Right lung (tissue), 2 donors: ENCODE measurements at regions not wholly inside any gene's neighbourhood (a gene's known extent, or its start where the extent isn't known, plus 50 kb on each side); places are given as distances from the start of the nearest gene placed in this dataset.
"Not testable (repeated sequence)": the region's sequence is repeated elsewhere in the genome, so short reads cannot be mapped to it uniquely, and the experiment has no call there.

Experiments
- DNase-seq, 2 donors: peaks; one replicate each; pipeline ENCODE4 v3.0.0-alpha.2; 2013

GRCh38 chr5:104355350-104355749 is 792.8 kb upstream of the NUDT12 start:
- no peak for DNase-seq

- DNase-seq: no peak
These were observed 790.8 kb upstream of the NUDT12 start for GRCh38 chr5:104353371-104353770.

- no peak for DNase-seq
These were observed 790.4 kb upstream of the NUDT12 start for GRCh38 chr5:104352954-104353353.

- peak; percentile 29 to 36 for DNase-seq
These were observed 784.6 kb upstream of the NUDT12 start for GRCh38 chr5:104347119-104347708.

GRCh38 chr5:104345222-104346016 is 782.8 kb upstream of the NUDT12 start:
- no peak for DNase-seq

GRCh38 chr5:104344809-104345208 is 782.2 kb upstream of the NUDT12 start:
- no peak for DNase-seq

GRCh38 chr5:104327801-104328200 is 765.2 kb upstream of the NUDT12 start:
- peak; percentile 35 to 55 for DNase-seq

GRCh38 chr5:104326966-104327365 is 764.4 kb upstream of the NUDT12 start:
- DNase-seq: no peak

GRCh38 chr5:104325356-104325755 is 762.8 kb upstream of the NUDT12 start:
- no peak for DNase-seq

GRCh38 chr5:104316676-104317075 is 754.1 kb upstream of the NUDT12 start:
- DNase-seq: not testable (repeated sequence)

GRCh38 chr5:104312481-104312880 is 749.9 kb upstream of the NUDT12 start:
- DNase-seq: no peak

GRCh38 chr5:104305602-104306001 is 743.0 kb upstream of the NUDT12 start:
- DNase-seq: no peak

- no peak for DNase-seq
These were observed 737.6 kb upstream of the NUDT12 start for GRCh38 chr5:104299998-104300706.

- no peak for DNase-seq
These were observed 735.9 kb upstream of the NUDT12 start for GRCh38 chr5:104298518-104298917.

GRCh38 chr5:104297076-104297475 is 734.5 kb upstream of the NUDT12 start:
- DNase-seq: no peak

GRCh38 chr5:104295991-104296390 is 733.4 kb upstream of the NUDT12 start:
- peak; percentile 22 to 31 for DNase-seq

GRCh38 chr5:104283136-104283535 is 720.5 kb upstream of the NUDT12 start:
- peak; percentile 45 to 49 for DNase-seq

- DNase-seq: no peak
These were observed 711.1 kb upstream of the NUDT12 start for GRCh38 chr5:104273725-104274124.

- no peak for DNase-seq
These were observed 704.9 kb upstream of the NUDT12 start for GRCh38 chr5:104267320-104268015.

GRCh38 chr5:104266161-104266560 is 703.6 kb upstream of the NUDT12 start:
- no peak for DNase-seq

GRCh38 chr5:104265531-104266140 is 703.0 kb upstream of the NUDT12 start:
- DNase-seq: no peak

- no peak for DNase-seq
These were observed 684.7 kb upstream of the NUDT12 start for GRCh38 chr5:104247260-104247659.
